ENCODE measurements at regions not wholly inside any gene's neighbourhood (a gene's known extent, or its start where the extent isn't known, plus 50 kb on each side); places are given as distances from the start of the nearest gene placed in this dataset.

DNA sequence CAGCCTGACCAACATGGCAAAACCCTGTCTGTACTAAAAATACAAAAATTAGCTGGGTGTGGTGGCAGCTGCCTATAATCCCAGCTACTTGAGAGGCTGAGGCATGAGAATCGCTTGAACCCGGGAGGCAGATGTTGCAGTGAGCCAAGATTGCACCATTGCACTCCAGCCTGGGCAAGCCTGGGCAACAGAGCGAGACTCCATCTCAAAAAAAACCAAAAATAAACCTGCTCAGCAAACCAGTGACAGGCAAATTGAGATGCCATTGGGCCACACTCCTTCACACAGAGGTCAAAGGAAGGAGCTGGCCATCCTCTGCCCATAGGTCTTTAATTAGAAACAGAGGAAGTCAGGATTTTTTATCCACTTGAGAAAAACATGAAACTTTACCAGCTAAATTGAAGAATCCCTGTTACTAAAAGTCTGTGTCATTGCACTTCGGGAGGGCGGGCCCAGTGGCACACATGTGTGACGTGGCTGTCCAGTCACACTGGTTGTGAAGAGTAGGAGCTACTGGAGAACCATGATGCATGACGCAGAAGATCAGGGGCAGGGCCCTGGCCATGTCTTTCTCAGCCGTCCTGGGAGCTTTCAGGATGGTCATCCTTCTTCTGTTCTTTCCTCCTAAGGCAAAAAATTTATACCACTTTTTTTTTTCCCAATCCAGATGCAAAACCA, 118.3 kb upstream of the ZNF438 start:
- TF ChIP-seq, protein P1, sequence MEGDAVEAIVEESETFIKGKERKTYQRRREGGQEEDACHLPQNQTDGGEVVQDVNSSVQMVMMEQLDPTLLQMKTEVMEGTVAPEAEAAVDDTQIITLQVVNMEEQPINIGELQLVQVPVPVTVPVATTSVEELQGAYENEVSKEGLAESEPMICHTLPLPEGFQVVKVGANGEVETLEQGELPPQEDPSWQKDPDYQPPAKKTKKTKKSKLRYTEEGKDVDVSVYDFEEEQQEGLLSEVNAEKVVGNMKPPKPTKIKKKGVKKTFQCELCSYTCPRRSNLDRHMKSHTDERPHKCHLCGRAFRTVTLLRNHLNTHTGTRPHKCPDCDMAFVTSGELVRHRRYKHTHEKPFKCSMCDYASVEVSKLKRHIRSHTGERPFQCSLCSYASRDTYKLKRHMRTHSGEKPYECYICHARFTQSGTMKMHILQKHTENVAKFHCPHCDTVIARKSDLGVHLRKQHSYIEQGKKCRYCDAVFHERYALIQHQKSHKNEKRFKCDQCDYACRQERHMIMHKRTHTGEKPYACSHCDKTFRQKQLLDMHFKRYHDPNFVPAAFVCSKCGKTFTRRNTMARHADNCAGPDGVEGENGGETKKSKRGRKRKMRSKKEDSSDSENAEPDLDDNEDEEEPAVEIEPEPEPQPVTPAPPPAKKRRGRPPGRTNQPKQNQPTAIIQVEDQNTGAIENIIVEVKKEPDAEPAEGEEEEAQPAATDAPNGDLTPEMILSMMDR (IDR thresholded peaks at IDR 0.05), result no peak
- TF ChIP-seq POLR2A (IDR thresholded peaks at IDR 0.05), result no peak
- no peak for TF ChIP-seq POLR2AphosphoS5 (IDR thresholded peaks at IDR 0.05)
- no peak for TF ChIP-seq EP300 (IDR thresholded peaks at IDR 0.05)
